OCI-LY3 (cell line): ENCODE measurements at regions not wholly inside any gene's neighbourhood (a gene's known extent, or its start where the extent isn't known, plus 50 kb on each side); places are given as distances from the start of the nearest gene placed in this dataset.
A peak's percentile ranks its signal among the peaks of the same experiment; 100 is the strongest.

Experiments used
- H2AFZ ChIP-seq: fragments of 200-600, 300-600 bp; shearing (Covaris generic); 2 replicates; pipeline ENCODE4 v1.6.0; 2014; ENCODE audit warnings: antibody characterized with exemption, low read depth, low read length
- H3K27ac ChIP-seq: fragments of 200-600, 300-600 bp; sonication (generic); 2 replicates; pipeline ENCODE4 v1.5.1; 2014; ENCODE audit warnings: mild to moderate bottlenecking, low read length, moderate library complexity, mixed read lengths
- H3K27me3 ChIP-seq: fragments of 200-600, 300-600 bp; sonication (generic); 2 replicates; pipeline ENCODE4 v1.6.1; 2014; ENCODE audit warnings: low read depth, low read length, mixed read lengths
- H3K36me3 ChIP-seq: fragments of 200-600, 300-600 bp; sonication (generic); replicated peaks from 2 replicates; pipeline ENCODE3; 2014; ENCODE audit warnings: low read depth, low read length, mixed read lengths
- H3K4me1 ChIP-seq: fragments of 300-600, 200-600 bp; sonication (generic); 2 replicates; pipeline ENCODE4 v1.6.1; 2014; ENCODE audit warnings: low read length, mixed read lengths
- H3K4me2 ChIP-seq: fragments of 200-600, 300-600 bp; sonication (generic); 2 replicates; pipeline ENCODE4 v1.6.1; 2014; ENCODE audit warnings: low read length, mixed read lengths
- H3K4me3 ChIP-seq: fragments of 300-600, 200-600 bp; sonication (generic); 2 replicates; pipeline ENCODE4 v1.5.1; 2014; ENCODE audit warnings: antibody characterized with exemption, mild to moderate bottlenecking, low read length, moderate library complexity
- H3K79me2 ChIP-seq: fragments of 300-600, 200-600 bp; shearing (Covaris generic); 2 replicates; pipeline ENCODE4 v1.6.1; 2014; ENCODE audit warnings: mild to moderate bottlenecking, low read length, mixed read lengths
- H3K9ac ChIP-seq: fragments of 300-600, 200-600 bp; shearing (Covaris generic); 2 replicates; pipeline ENCODE4 v1.6.0; 2014; ENCODE audit warnings: mild to moderate bottlenecking, low read length, moderate library complexity
- H3K9me3 ChIP-seq: fragments of 200-600, 300-600 bp; shearing (Covaris generic); 2 replicates; pipeline ENCODE4 v1.6.1; 2014; ENCODE audit warnings: low read length, mixed read lengths; ENCODE audit not compliant: insufficient read depth
- H4K20me1 ChIP-seq: fragments of 200-600, 300-600 bp; sonication (generic); 2 replicates; pipeline ENCODE4 v1.6.1; 2016; ENCODE audit warnings: low read length, mixed read lengths; ENCODE audit not compliant: insufficient read depth
- EZH2phosphoT487 ChIP-seq: fragments of 200-600 bp; shearing (Covaris generic); IDR thresholded peaks from 2 replicates; pipeline ENCODE4 v1.6.1; 2018; ENCODE audit warnings: antibody characterized with exemption, mixed run types, low read depth
- TF ChIP-seq, protein P1 (sequence below): fragments of 200-600, 300-600 bp; sonication (generic); IDR thresholded peaks from 2 replicates; pipeline ENCODE4 v1.5.1; 2014; ENCODE audit warnings: antibody characterized with exemption, low read length, low read depth

DNA sequence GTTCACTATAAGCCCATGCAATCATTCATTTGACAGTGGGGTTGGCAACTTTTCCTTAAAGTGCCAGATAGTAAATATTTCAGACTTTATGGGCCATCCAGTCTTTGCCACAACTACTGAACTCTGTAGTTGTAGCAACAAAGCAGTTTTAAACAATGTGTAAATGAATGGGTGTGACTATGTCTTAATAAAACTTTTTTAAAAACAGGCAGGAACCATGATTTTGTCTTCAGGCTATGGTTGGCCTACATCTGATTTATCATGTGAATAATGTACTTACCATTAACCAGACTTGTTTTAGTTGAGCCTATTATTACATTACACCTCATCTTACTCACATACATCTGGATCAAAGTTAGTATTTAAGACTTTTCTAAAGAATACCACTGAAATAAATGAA is 361.6 kb downstream of the GABRG2 start:
- no peak for TF ChIP-seq EZH2phosphoT487
- TF ChIP-seq, protein P1, sequence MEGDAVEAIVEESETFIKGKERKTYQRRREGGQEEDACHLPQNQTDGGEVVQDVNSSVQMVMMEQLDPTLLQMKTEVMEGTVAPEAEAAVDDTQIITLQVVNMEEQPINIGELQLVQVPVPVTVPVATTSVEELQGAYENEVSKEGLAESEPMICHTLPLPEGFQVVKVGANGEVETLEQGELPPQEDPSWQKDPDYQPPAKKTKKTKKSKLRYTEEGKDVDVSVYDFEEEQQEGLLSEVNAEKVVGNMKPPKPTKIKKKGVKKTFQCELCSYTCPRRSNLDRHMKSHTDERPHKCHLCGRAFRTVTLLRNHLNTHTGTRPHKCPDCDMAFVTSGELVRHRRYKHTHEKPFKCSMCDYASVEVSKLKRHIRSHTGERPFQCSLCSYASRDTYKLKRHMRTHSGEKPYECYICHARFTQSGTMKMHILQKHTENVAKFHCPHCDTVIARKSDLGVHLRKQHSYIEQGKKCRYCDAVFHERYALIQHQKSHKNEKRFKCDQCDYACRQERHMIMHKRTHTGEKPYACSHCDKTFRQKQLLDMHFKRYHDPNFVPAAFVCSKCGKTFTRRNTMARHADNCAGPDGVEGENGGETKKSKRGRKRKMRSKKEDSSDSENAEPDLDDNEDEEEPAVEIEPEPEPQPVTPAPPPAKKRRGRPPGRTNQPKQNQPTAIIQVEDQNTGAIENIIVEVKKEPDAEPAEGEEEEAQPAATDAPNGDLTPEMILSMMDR: no peak
- H3K27ac ChIP-seq: no peak overlapping the region
- H3K36me3 ChIP-seq: no peaks in the 10 kb centered on the region
- no peaks in the 10 kb centered on the region for H3K9me3 ChIP-seq
- no peak overlapping the region for H2AFZ ChIP-seq
- H4K20me1 ChIP-seq: no peaks in the 10 kb centered on the region
- no peaks in the 10 kb centered on the region for H3K79me2 ChIP-seq
- no peak overlapping the region for H3K4me2 ChIP-seq
- H3K27me3 ChIP-seq: no peaks in the 10 kb centered on the region
- H3K4me1 ChIP-seq: no peaks in the 10 kb centered on the region
- no peak overlapping the region for H3K9ac ChIP-seq
- no peak overlapping the region for H3K4me3 ChIP-seq

DNA sequence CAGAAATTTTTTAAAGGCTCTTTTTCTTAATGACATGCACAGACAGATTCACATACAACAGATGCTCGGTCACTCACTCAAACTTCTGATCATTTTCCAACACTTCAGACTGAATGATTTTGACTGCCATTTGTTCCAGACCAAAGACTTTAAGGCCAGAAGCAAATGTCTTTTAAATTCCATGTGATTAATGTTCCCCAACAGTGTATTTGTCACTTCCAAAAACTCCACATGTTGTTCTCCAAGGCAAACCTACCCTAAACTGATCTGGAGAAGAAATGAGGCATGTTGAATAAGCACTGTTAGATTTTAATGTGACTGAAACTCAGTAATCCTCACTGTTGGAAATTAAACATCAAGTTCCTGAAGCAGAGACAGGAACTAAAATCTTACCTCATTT is 366.7 kb downstream of the GABRG2 start:
- TF ChIP-seq, protein P1: no peak
- no peak for TF ChIP-seq EZH2phosphoT487
- Histone ChIP-seq H3K9ac (no peak overlapping the region), H3K27me3 (no peaks in the 10 kb centered on the region), H3K36me3 (no peaks in the 10 kb centered on the region), H3K4me1 (no peaks in the 10 kb centered on the region), H3K4me3 (no peak overlapping the region), H3K4me2 (no peak overlapping the region), H3K79me2 (no peaks in the 10 kb centered on the region), H3K9me3 (no peaks in the 10 kb centered on the region), H3K27ac (no peak overlapping the region), H4K20me1 (no peaks in the 10 kb centered on the region), H2AFZ (no peak overlapping the region)

DNA sequence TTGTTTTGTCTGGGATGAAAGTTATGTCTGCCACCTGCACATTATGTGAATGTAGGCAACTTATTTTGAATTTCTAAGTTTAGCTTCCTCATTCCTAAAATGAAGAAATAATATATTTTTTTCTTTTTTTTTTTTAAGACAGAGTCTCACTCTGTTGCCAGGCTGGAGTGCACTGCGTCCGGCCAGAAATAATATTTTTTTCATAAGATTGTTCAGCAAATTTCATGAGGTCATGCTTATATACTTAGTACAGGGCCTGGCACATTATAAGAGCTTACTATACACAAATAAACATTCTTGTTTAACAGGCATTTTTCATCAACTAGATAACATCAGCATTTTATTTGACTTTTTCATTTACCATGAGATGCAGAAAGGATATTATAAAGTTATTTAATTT is 368.5 kb downstream of the GABRG2 start:
- Histone ChIP-seq H3K9ac (no peak overlapping the region), H3K9me3 (no peaks in the 10 kb centered on the region), H3K36me3 (no peaks in the 10 kb centered on the region), H3K4me3 (no peak overlapping the region), H3K27ac (no peak overlapping the region), H3K79me2 (no peaks in the 10 kb centered on the region), H3K4me2 (no peak overlapping the region), H2AFZ (no peak overlapping the region), H3K27me3 (no peaks in the 10 kb centered on the region), H3K4me1 (no peaks in the 10 kb centered on the region), H4K20me1 (no peaks in the 10 kb centered on the region)
- TF ChIP-seq, protein P1: no peak
- no peak for TF ChIP-seq EZH2phosphoT487

DNA sequence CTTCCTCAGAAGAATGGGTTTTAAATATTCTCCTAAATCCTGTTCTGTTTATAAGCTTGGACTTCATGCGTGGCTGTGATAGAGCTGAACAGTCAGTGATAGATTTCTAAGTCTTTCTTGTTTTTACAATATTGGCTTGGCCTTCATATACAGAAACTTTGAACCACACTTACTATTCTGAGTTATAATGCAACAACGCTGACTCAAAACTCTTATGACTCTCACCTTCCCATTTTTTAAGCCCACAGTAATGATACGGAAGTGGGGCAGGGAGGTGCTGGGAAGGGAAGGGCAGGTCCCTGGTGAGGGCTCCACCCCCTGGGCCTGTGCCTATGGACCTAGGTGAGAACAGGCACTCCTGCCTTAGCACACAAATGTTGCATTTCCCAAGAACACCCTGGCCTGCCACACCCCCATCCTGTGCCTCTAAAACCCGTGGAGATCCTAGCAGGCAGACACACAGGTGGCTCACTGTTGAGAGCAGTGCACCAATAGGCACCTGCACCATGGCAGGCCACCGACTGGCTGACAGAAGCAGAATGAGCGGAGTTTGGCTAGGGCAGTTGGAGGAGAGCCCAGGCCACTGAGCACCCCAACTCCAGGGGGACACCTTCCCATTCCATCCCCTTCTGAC is 376.7 kb downstream of the GABRG2 start:
- no peak overlapping the region for H2AFZ ChIP-seq
- no peaks in the 10 kb centered on the region for H3K9me3 ChIP-seq
- H3K36me3 ChIP-seq: no peaks in the 10 kb centered on the region
- H3K27ac ChIP-seq: peak overlapping the region; percentile 43
- peak overlapping the region; percentile 65 for H3K4me2 ChIP-seq
- TF ChIP-seq, protein P1: no peak
- no peak for TF ChIP-seq EZH2phosphoT487
- no peaks in the 10 kb centered on the region for H3K27me3 ChIP-seq
- peak overlapping the region; percentile 25; the same call in 1 of the 2 replicates for H3K4me3 ChIP-seq
- H4K20me1 ChIP-seq: no peaks in the 10 kb centered on the region
- H3K4me1 ChIP-seq: peaks cover 19% of the 10 kb centered on the region
- H3K79me2 ChIP-seq: no peaks in the 10 kb centered on the region
- 0 out of 2 replicates have a peak overlapping the region, but pooled peaks have one; percentile 1 for H3K9ac ChIP-seq
